OCI-LY7 (cell line): ENCODE measurements at regions not wholly inside any gene's neighbourhood (a gene's known extent, or its start where the extent isn't known, plus 50 kb on each side); places are given as distances from the start of the nearest gene placed in this dataset.

Experiments
- BruUV-seq: library from RNA; stranded (reverse); fragments of 400-500 nt; replicated peaks from 2 replicates; lab custom pipeline; 2021; lab: Mats Ljungman, UMichigan
- CTCF ChIA-PET: fragments of 300-600 bp; sonication (Branson Sonifier 250); formaldehyde crosslinking; loops from one replicate; lab custom pipeline; 2022; ENCODE audit warnings: antibody characterized with exemption; ENCODE audit not compliant: unreplicated experiment; lab: Charles Lee
- POLR2A ChIA-PET: fragments of 300-600 bp; sonication (Branson Sonifier 250); formaldehyde crosslinking; loops from one replicate; lab custom pipeline; 2022; ENCODE audit warnings: antibody characterized with exemption; lab: Charles Lee
- DNase-seq: peaks from one replicate; pipeline ENCODE4 v3.0.0-alpha.2; 2015; ENCODE audit warnings: low spot score
- H2AFZ ChIP-seq: fragments of 200-600 bp; sonication (generic), shearing (Covaris generic); 2 replicates; pipeline ENCODE4 v1.6.1; 2014; ENCODE audit warnings: mild to moderate bottlenecking, antibody characterized with exemption, low read length, moderate library complexity
- H3K27ac ChIP-seq: fragments of 200-600 bp; sonication (generic); 2 replicates; pipeline ENCODE4 v1.5.1; 2014; ENCODE audit warnings: mixed run types, low read depth, mild to moderate bottlenecking, moderate library complexity, low read length, inconsistent platforms; ENCODE audit not compliant: poor library complexity, severe bottlenecking
- H3K36me3 ChIP-seq: fragments of 200-600 bp; sonication (generic); 2 replicates; pipeline ENCODE4 v1.6.1; 2014; ENCODE audit warnings: mild to moderate bottlenecking, antibody characterized with exemption, low read length, moderate library complexity, mixed read lengths; ENCODE audit not compliant: insufficient read depth
- H3K4me1 ChIP-seq: fragments of 200-600 bp; sonication (generic); 2 replicates; pipeline ENCODE4 v1.5.1; 2014; ENCODE audit warnings: mild to moderate bottlenecking, low read length; ENCODE audit not compliant: insufficient read depth, poor library complexity, severe bottlenecking
- H3K4me2 ChIP-seq: fragments of 200-600 bp; sonication (generic); 2 replicates; pipeline ENCODE4 v1.6.1; 2014; ENCODE audit warnings: mild to moderate bottlenecking, low read length
- H3K4me3 ChIP-seq: fragments of 200-600 bp; sonication (generic); 2 replicates; pipeline ENCODE4 v1.5.1; 2014; ENCODE audit warnings: mild to moderate bottlenecking, low read depth, low read length; ENCODE audit not compliant: poor library complexity, severe bottlenecking
- H3K79me2 ChIP-seq: fragments of 200-600 bp; sonication (generic); 2 replicates; pipeline ENCODE4 v1.6.1; 2016; ENCODE audit warnings: low read depth, mild to moderate bottlenecking, low read length, moderate library complexity, mixed read lengths; ENCODE audit not compliant: insufficient read depth
- H3K9me2 ChIP-seq: fragments of 200-600 bp; sonication (generic); 2 replicates; pipeline ENCODE4 v1.6.1; 2016; ENCODE audit warnings: mild to moderate bottlenecking, low read length, mixed read lengths; ENCODE audit not compliant: insufficient read depth
- H3K9me3 ChIP-seq: fragments of 200-600 bp; sonication (generic); 2 replicates; pipeline ENCODE4 v1.6.1; 2014; ENCODE audit warnings: mild to moderate bottlenecking, mixed run types, low read length, mixed read lengths
- H4K20me1 ChIP-seq: fragments of 200-600 bp; sonication (generic); 2 replicates; pipeline ENCODE4 v1.6.1; 2014; ENCODE audit warnings: mild to moderate bottlenecking, antibody characterized with exemption, low read length, moderate library complexity, mixed read lengths; ENCODE audit not compliant: insufficient read depth
- EZH2phosphoT487 ChIP-seq: fragments of 200-600 bp; sonication (generic); IDR thresholded peaks from 2 replicates; pipeline ENCODE4 v1.6.1; 2018; ENCODE audit warnings: low read depth, borderline replicate concordance, mild to moderate bottlenecking, mixed run types, antibody characterized with exemption, low read length, moderate library complexity, mixed read lengths
- intact Hi-C: fragments of 100-400 bp; cut with micrococcal nuclease; formaldehyde crosslinking; loops from one replicate; pipeline ENCODE4 v1.10.0; 2022; ENCODE audit not compliant: unreplicated experiment
- TF ChIP-seq, protein P1 (sequence below): fragments of 200-600 bp; sonication (generic); conservative IDR thresholded peaks from 2 replicates; pipeline ENCODE4 v1.5.1; 2014; ENCODE audit warnings: mild to moderate bottlenecking, antibody characterized with exemption, low read length, moderate library complexity, mixed read lengths

DNA sequence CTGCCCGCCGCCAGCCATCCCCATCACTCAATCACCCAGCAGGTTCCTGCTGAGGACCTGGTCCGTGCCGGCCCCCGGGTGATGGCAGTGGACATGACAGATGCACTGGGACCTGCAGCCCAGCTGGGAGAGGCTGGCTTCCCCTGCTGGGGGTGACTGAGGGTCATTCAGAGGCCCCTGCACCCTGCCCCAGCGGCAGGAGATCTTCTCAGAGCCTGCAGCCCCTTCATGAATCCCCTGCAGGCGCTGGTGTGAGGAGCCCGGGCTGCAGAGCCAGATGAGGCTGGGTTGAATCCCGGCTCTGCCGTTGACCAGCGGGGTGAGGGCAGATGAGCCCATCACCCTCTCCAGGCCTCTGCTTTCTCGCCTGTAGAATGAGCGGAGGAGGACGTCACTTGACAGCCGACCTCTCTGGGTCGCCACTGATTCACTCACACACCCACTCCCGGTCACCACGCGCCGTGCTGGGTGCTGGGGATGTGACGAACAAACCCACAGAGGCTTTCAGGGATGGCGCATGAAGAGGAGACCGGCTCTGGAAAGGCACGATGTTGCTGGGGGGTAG, 95.2 kb upstream of the CIBAR2 start:
- H2AFZ ChIP-seq, result no peak overlapping the region
- no peaks in the 10 kb centered on the region for H3K4me1 ChIP-seq
- H3K36me3 ChIP-seq, result no peaks in the 10 kb centered on the region
- TF ChIP-seq, protein P1, sequence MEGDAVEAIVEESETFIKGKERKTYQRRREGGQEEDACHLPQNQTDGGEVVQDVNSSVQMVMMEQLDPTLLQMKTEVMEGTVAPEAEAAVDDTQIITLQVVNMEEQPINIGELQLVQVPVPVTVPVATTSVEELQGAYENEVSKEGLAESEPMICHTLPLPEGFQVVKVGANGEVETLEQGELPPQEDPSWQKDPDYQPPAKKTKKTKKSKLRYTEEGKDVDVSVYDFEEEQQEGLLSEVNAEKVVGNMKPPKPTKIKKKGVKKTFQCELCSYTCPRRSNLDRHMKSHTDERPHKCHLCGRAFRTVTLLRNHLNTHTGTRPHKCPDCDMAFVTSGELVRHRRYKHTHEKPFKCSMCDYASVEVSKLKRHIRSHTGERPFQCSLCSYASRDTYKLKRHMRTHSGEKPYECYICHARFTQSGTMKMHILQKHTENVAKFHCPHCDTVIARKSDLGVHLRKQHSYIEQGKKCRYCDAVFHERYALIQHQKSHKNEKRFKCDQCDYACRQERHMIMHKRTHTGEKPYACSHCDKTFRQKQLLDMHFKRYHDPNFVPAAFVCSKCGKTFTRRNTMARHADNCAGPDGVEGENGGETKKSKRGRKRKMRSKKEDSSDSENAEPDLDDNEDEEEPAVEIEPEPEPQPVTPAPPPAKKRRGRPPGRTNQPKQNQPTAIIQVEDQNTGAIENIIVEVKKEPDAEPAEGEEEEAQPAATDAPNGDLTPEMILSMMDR, result no peak
- no peaks in the 10 kb centered on the region for H4K20me1 ChIP-seq
- H3K4me3 ChIP-seq, result no peak overlapping the region
- ChIA-PET CTCF (no interaction called here), POLR2A (no interaction called here)
- no peaks in the 10 kb centered on the region for H3K9me2 ChIP-seq
- H3K27ac ChIP-seq, result no peak overlapping the region
- no peak overlapping the region for H3K4me2 ChIP-seq
- no peak for DNase-seq
- intact Hi-C loops, result no loop called here
- no TSS peak for BruUV-seq
- no peaks in the 10 kb centered on the region for H3K79me2 ChIP-seq
- no peaks in the 10 kb centered on the region for H3K9me3 ChIP-seq

DNA sequence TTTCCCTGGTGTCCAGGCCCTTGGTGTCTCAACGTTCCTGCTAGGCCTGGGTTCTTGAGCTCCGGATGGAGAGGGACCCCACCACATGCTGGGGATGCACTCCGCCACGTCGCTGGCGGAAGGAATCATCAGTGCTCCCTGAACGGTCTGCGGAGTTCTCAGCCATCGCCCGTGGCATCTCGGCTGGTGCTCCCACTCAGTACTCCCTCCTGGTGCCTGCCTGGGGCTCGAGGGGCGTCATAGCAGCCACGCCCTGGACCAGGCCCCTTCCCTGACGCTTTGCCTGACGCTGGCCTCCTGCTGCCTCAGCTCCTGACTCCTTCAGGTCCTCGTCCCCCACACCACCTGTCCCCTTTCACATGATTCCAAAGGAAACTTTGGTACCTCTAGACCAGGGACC, 95.9 kb upstream of the CIBAR2 start:
- Histone ChIP-seq H3K9me3 (no peaks in the 10 kb centered on the region), H3K79me2 (no peaks in the 10 kb centered on the region), H3K4me2 (no peak overlapping the region), H3K27ac (no peak overlapping the region), H3K4me1 (no peaks in the 10 kb centered on the region), H4K20me1 (no peaks in the 10 kb centered on the region), H3K4me3 (no peak overlapping the region), H3K36me3 (no peaks in the 10 kb centered on the region), H3K9me2 (no peaks in the 10 kb centered on the region), H2AFZ (no peak overlapping the region)
- intact Hi-C loops, result no loop called here
- no TSS peak for BruUV-seq
- no peak for TF ChIP-seq EZH2phosphoT487
- TF ChIP-seq, protein P1, result no peak
- ChIA-PET CTCF (no interaction called here), POLR2A (no interaction called here)
- no peak for DNase-seq

DNA sequence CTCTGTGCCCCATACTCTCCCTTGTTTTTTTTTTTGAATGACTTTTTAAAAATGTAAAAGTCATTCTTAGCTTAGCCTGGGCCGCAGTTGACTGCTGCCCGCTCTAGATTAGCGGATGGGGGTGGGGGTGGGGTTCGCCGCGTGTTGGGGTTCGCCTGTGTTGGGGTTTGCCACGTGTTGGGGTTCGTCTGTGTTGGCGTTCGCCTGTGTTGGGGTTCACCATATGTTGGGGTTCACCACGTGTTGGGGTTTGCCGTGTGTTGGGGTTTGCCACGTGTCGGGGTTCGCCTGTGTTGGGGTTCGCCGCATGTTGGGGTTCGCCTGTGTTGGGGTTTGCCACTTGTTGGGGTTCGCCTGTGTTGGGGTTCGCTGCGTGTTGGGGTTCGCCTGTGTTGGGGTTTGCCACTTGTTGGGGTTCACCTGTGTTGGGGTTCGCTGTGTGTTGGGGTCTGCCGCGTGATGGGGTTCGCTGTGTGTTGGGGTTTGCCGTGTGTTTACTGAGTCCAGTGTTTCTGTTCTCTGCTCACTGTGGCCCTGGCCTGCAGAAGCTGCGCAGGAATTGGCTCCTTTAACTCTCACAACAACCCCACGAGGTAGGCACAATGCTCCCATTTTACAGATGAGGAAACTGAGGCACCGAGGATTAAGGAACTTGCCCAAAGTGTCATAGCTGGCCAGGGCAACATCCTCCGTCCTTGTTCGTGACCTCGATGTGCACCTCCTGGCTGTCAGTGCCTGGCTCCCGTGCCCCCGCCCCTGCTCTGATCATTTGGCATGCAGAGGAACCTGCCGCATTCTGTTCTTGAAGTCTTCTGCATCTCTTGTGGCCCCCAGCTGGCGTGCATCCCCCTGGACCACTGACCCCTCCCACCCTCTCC, 96.6 kb upstream of the CIBAR2 start:
- Histone ChIP-seq H3K9me3 (no peaks in the 10 kb centered on the region), H3K79me2 (no peaks in the 10 kb centered on the region), H2AFZ (no peak overlapping the region), H3K9me2 (no peaks in the 10 kb centered on the region), H4K20me1 (no peaks in the 10 kb centered on the region), H3K36me3 (no peaks in the 10 kb centered on the region), H3K4me1 (no peaks in the 10 kb centered on the region), H3K27ac (no peak overlapping the region), H3K4me3 (no peak overlapping the region), H3K4me2 (no peak overlapping the region)
- intact Hi-C loops, result no loop called here
- no peak for TF ChIP-seq EZH2phosphoT487
- TF ChIP-seq, protein P1, result no peak
- DNase-seq, result no peak
- ChIA-PET CTCF (no interaction called here), POLR2A (no interaction called here)
- no TSS peak for BruUV-seq
